ENCODE measurements at regions not wholly inside any gene's neighbourhood (a gene's known extent, or its start where the extent isn't known, plus 50 kb on each side); places are given as distances from the start of the nearest gene placed in this dataset.

DNA sequence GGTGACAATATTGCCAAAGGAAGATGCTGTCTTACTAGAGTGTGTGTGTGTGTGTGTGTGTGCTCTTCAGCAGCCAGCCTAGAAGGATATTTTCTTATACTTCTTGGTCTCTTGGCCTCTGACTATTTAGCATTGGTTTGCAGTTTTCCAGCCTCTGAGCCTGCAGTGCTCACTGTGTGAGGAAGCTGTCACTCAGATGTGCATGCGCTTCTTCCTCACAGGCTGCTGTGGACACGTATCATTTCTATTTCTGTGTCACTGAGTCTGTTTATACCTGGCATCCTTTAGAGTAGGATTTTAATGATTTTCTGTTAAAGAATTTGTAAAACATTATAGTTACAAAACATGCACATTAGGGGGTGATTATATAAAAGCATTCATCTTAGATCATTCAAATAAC lies 83.3 kb downstream of the ALDH8A1 start:
- H3K27ac ChIP-seq, result no peak overlapping the region
- POLR2A ChIA-PET (ENCODE audit: low non-redundant PET), result no interaction called here
- CTCF ChIA-PET, result no interaction called here
- TF ChIP-seq, protein P1, sequence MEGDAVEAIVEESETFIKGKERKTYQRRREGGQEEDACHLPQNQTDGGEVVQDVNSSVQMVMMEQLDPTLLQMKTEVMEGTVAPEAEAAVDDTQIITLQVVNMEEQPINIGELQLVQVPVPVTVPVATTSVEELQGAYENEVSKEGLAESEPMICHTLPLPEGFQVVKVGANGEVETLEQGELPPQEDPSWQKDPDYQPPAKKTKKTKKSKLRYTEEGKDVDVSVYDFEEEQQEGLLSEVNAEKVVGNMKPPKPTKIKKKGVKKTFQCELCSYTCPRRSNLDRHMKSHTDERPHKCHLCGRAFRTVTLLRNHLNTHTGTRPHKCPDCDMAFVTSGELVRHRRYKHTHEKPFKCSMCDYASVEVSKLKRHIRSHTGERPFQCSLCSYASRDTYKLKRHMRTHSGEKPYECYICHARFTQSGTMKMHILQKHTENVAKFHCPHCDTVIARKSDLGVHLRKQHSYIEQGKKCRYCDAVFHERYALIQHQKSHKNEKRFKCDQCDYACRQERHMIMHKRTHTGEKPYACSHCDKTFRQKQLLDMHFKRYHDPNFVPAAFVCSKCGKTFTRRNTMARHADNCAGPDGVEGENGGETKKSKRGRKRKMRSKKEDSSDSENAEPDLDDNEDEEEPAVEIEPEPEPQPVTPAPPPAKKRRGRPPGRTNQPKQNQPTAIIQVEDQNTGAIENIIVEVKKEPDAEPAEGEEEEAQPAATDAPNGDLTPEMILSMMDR (conservative IDR thresholded peaks at IDR 0.05; ENCODE audit: low read depth), result no peak
- DNase-seq (ENCODE audit: low spot score), result no peak

DNA sequence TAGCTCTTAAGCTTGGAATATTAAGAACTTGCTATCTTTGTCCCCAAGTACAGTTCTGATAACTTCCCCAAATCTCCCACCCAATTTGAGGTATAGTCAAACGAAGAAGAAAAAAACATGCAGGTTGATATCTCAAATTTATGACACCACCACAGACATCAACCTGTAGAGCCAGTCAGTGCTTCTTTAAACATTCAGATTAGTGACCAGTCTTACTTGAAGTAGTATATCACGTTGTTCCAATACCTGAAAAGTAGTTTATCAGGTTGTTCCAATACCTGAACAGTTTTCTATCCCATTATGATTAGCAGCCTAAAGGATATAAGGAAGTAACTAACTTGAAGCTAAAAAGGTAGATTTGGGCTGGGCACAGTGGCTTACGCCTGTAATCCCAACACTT lies 85.3 kb downstream of the ALDH8A1 start:
- no peak overlapping the region for H3K27ac ChIP-seq
- TF ChIP-seq, protein P1 (conservative IDR thresholded peaks at IDR 0.05; ENCODE audit: low read depth), result no peak
- ChIA-PET POLR2A (ENCODE audit: low non-redundant PET) (no interaction called here), CTCF (interaction anchor here (0.7 kb wide), 1 partner anchor 96 kb away, joined by 3 read pairs; no protein-coding TSS in a partner anchor)
- DNase-seq (ENCODE audit: low spot score), result no peak

DNA sequence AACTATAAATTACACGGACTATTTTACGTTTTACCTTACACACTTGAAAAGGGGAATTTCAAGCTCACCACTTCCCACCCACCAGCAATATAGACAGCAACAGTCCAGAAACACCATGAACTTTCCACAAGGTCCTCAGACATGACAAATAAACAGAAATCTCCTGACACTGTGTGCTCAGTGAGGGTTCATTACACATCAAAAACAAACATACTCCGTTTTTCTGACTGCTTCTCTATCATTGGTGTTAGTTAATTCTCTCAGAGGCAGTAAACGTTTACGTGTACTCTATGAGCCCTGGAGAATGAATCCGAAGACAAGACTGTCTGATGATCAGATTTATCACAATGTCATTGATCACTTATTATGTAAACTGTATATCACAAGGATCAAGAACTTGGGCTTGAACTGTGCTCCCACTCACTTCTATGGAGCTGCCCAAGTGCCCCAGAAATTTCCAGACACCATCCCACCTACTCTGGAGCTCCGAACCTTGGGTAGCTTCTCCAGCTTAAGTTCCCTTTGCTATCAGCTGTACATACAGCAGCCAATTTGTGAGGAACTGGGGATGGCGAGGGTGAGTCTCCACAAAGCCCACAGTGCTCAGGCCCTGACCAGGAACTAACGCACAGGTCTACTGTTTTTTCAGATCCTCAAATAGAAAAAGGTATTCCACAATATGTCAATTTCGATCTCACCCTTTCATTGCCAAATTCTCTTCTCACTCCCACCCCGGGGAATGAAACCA lies 86.0 kb downstream of the ALDH8A1 start:
- TF ChIP-seq, protein P1 (conservative IDR thresholded peaks at IDR 0.05; ENCODE audit: low read depth), result no peak
- ChIA-PET POLR2A (ENCODE audit: low non-redundant PET) (no interaction called here), CTCF (interaction anchor here (0.7 kb wide), 1 partner anchor 95 kb away, joined by 3 read pairs; no protein-coding TSS in a partner anchor)
- no peak overlapping the region for H3K27ac ChIP-seq
- no peak for DNase-seq (ENCODE audit: low spot score)

DNA sequence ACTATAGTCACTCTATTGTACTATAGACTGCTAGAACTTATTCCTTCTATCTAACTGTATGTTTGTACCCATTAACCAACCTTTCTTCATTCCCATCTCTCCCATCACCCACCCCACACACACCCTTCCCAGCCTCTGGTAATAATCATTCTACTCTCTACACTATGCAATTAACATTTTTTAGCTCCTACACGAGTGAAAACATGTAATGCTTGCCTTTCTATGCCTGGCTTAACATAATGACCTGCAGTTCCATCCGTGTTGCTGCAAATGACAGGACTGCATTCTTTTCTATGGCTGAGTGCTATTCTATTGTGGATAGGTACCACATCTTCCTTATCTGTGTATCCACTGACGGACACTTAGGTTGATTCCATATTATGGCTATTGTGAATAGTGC lies 95.5 kb downstream of the ALDH8A1 start:
- ChIA-PET CTCF (interaction anchor here (0.5 to 0.7 kb wide), 2 partner anchors 521 to 665 kb away, joined by 3 to 4 read pairs; no protein-coding TSS in a partner anchor), POLR2A (ENCODE audit: low non-redundant PET) (no interaction called here)
- TF ChIP-seq, protein P1 (conservative IDR thresholded peaks at IDR 0.05; ENCODE audit: low read depth), result no peak
- no peak for DNase-seq (ENCODE audit: low spot score)
- H3K27ac ChIP-seq, result no peak overlapping the region

DNA sequence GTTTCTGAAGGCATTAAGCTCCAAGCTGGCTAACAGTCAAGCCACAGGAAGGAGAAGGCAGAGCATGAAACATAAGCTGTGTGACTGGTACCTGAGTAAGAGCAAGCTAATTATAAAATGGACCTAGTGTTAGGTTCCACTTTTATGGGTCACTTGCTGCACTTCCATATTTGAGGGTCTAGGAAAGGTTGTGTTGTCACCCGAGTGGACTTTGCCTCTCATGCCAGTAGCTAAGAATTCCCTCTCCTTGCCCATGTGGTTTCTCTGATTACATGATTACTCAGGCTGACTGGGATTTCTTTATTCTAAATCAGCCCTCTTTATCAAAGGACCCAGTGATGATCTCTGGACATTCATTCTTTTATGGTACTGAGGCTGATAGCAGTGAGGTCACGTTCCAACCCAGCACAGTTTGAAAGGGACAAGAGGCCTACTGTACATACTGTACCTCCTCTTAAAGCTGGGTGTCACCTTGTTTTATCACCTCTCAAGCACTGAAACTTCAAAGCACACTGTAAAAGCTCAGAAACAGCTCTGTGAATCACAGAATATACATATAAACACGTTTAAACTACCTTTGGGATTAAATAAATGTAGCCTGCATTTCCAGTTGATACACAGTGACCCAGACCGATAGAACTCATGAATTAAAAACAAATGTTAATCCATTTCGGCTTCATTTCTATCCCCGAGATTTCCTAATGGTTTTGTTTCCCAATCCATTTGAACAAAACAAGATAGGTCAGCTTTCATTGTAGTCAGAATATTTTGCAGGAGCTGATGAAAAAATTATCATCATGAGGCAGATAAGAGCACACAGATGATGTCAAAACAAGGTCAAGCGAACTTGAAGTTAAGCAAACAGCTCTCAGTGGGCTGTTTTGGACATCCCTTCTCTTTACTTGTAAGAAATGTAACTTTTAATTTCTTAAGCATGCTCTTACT lies 96.5 kb downstream of the ALDH8A1 start:
- no peak for DNase-seq (ENCODE audit: low spot score)
- ChIA-PET POLR2A (ENCODE audit: low non-redundant PET) (no interaction called here), CTCF (interaction anchor here (0.6 to 0.7 kb wide), 2 partner anchors 29 to 153 kb away, joined by 3 read pairs; no protein-coding TSS in a partner anchor)
- TF ChIP-seq, protein P1 (conservative IDR thresholded peaks at IDR 0.05; ENCODE audit: low read depth), result no peak
- H3K27ac ChIP-seq, result no peak overlapping the region

DNA sequence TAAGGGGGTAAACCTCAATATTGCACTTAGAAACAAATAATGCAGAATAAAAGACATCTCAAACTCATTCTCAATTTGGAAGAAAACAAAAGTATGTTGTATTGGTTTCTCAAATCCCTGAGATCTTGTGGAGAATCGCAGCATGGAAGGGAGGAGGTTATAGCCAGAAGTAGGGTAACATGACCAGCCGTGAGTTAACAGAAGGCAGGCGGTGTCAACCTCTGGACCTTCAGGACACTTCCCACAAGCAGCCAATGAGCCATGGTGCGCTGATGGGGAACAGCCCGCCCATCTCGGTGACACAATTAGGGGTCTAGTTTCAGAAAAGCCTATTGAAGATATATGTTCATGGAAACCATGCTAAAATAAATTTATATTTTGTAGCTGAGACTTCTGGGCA lies 98.4 kb downstream of the ALDH8A1 start:
- TF ChIP-seq, protein P1 (conservative IDR thresholded peaks at IDR 0.05; ENCODE audit: low read depth), result no peak
- no peak for DNase-seq (ENCODE audit: low spot score)
- ChIA-PET CTCF (no interaction called here), POLR2A (ENCODE audit: low non-redundant PET) (no interaction called here)
- H3K27ac ChIP-seq, result no peak overlapping the region
